Gastroesophageal sphincter (tissue), 4 donors: ENCODE measurements at regions not wholly inside any gene's neighbourhood (a gene's known extent, or its start where the extent isn't known, plus 50 kb on each side); places are given as distances from the start of the nearest gene placed in this dataset.

ENCODE experiments used
- ATAC-seq: fragments of 150-250 bp; one replicate; pipeline ENCODE4 v1.9.1; 2016; ENCODE audit warnings: mild to moderate bottlenecking, moderate library complexity
- H3K27ac ChIP-seq, 4 donors: fragments of 200-600 bp; sonication (generic) in 3 of 4; 1 replicate in 3 of 4; 2 replicates in 1 of 4; pipeline ENCODE4 v1.5.1; 2016 to 2019
- H3K27me3 ChIP-seq: fragments of 200-600 bp; sonication (generic); one replicate; pipeline ENCODE4 v1.5.1; 2019
- H3K36me3 ChIP-seq, 2 donors: fragments of 200-600 bp; sonication (generic); one replicate each; pipeline ENCODE4 v1.5.1; 2019; ENCODE audit warnings: control low read depth in 1 of 2
- H3K4me1 ChIP-seq, 3 donors: fragments of 200-600 bp; sonication (generic); 1 replicate in 2 of 3; 2 replicates in 1 of 3; pipeline ENCODE4 v1.5.1; 2016 to 2019; ENCODE audit warnings: control low read depth in 2 of 3
- H3K4me3 ChIP-seq, 2 donors: fragments of 200-600 bp; sonication (generic); one replicate each; pipeline ENCODE4 v1.5.1; 2019; ENCODE audit warnings: mild to moderate bottlenecking in 1 of 2, moderate library complexity in 1 of 2
- H3K9me3 ChIP-seq, 3 donors: fragments of 200-600 bp; sonication (generic); one replicate each; pipeline ENCODE4 v1.5.1; 2017 to 2019; ENCODE audit warnings: control low read depth in 2 of 3
- EP300 ChIP-seq: sonication (generic); formaldehyde crosslinking; IDR thresholded peaks from one replicate; pipeline ENCODE4 v1.6.1; 2017; ENCODE audit warnings: antibody characterized with exemption, mild to moderate bottlenecking
- POLR2A ChIP-seq, 2 donors: fragments of 450-650 bp; IDR thresholded peaks; one replicate each; pipeline ENCODE4 v1.6.1; 2017; ENCODE audit warnings: antibody characterized with exemption in 2 of 2, mild to moderate bottlenecking in 2 of 2, moderate library complexity in 1 of 2
- POLR2AphosphoS5 ChIP-seq: sonication (generic); formaldehyde crosslinking; IDR thresholded peaks from one replicate; pipeline ENCODE4 v1.6.1; 2017; ENCODE audit warnings: antibody characterized with exemption
- WGBS, 2 donors: methylation state at CpG; one replicate each; pipeline ENCODE4 v1.1.5; 2018; ENCODE audit warnings: low coverage in 1 of 2; 5-methylcytosine and 5-hydroxymethylcytosine counted together
- TF ChIP-seq, protein P1 (sequence below), 4 experiments: fragments of 200-600 bp in 2 of 4; fragments of 450-650 bp in 2 of 4; sonication (generic) in 1 of 4; IDR thresholded peaks; one replicate each; pipeline ENCODE4 v1.5.1; 2017 to 2019; ENCODE audit warnings: antibody characterized with exemption in 4 of 4, mild to moderate bottlenecking in 2 of 4, moderate library complexity in 2 of 4

DNA sequence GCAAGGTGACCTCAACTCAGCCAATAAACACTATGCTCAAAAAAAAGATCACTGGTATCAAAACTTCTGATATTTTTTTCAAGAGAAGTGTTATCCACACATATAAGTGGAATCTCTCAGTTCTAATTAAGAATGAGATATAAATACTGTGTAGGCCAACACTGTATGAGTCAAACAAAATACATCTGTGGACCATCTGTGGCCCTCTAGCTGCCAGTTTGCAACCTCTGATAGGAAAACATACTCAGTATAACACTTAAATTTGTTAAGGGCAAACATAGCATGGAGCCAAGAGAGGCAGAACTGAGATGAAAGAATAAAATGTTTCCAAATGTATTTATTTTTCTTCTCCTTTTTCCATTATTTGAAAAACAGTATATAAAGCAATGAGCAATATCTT lies 377.3 kb downstream of the ARAP2 start:
- ATAC-seq: no peak
- H3K27ac ChIP-seq: no peak overlapping the region
- no peaks in the 10 kb centered on the region for H3K27me3 ChIP-seq
- H3K36me3 ChIP-seq: no peaks in the 10 kb centered on the region
- H3K9me3 ChIP-seq: no peaks in the 10 kb centered on the region
- H3K4me3 ChIP-seq: no peak overlapping the region
- no peaks in the 10 kb centered on the region for H3K4me1 ChIP-seq
- TF ChIP-seq POLR2AphosphoS5 (no peak), EP300 (no peak)
- TF ChIP-seq, protein P1, sequence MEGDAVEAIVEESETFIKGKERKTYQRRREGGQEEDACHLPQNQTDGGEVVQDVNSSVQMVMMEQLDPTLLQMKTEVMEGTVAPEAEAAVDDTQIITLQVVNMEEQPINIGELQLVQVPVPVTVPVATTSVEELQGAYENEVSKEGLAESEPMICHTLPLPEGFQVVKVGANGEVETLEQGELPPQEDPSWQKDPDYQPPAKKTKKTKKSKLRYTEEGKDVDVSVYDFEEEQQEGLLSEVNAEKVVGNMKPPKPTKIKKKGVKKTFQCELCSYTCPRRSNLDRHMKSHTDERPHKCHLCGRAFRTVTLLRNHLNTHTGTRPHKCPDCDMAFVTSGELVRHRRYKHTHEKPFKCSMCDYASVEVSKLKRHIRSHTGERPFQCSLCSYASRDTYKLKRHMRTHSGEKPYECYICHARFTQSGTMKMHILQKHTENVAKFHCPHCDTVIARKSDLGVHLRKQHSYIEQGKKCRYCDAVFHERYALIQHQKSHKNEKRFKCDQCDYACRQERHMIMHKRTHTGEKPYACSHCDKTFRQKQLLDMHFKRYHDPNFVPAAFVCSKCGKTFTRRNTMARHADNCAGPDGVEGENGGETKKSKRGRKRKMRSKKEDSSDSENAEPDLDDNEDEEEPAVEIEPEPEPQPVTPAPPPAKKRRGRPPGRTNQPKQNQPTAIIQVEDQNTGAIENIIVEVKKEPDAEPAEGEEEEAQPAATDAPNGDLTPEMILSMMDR (IDR thresholded peaks at IDR 0.05): no peak

DNA sequence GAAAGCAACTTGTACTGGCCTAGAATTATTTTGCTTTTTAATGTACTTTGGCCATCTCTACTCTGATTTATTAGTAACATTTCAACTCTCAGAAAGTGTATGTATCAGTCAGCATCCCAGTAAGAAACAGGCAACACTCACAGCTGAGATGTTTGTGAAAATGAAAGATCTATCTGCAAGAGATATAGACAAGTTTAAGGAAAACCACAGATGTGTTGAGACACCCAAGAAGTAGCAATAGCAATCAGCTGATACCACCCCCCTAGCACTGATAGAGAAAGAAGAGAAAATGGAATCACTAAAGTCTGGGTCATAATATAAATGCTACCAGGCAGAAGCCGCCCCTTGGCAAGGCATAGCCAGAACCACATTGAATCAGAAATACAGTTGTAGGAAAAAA lies 372.0 kb downstream of the ARAP2 start:
- H3K27ac ChIP-seq: no peak overlapping the region
- 100% methylated on average over 1 of the region's 1 CpG; no CpG with 5 or more reads in 1 of the 2 donors for WGBS, 2 donors
- no peak for ATAC-seq
- no peak for TF ChIP-seq POLR2A (IDR thresholded peaks at IDR 0.05)
- TF ChIP-seq POLR2AphosphoS5: no peak
- no peaks in the 10 kb centered on the region for H3K9me3 ChIP-seq
- H3K27me3 ChIP-seq: no peaks in the 10 kb centered on the region
- no peak overlapping the region for H3K4me3 ChIP-seq
- H3K36me3 ChIP-seq: no peaks in the 10 kb centered on the region
- no peaks in the 10 kb centered on the region for H3K4me1 ChIP-seq

DNA sequence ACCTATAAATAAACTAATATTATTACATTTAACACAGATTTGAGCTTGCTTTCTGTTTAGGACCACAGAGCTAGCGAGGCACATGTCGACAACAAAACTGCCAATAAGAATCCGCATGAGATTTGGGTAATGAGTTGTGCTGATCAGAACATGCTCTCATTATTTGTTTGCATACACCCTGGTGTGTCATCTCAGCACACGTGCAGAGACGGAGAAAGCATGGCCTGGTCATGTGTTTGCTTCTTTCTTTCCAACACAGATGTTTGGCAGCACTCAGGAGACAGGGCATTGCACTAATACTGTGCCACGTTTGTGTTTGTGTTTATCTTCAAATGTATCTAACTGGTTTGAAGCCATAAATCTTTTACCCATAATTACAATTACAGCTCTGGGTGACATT lies 364.8 kb downstream of the ARAP2 start:
- H3K9me3 ChIP-seq: no peaks in the 10 kb centered on the region
- H3K27me3 ChIP-seq: no peaks in the 10 kb centered on the region
- H3K27ac ChIP-seq: no peak overlapping the region
- no peaks in the 10 kb centered on the region for H3K4me1 ChIP-seq
- TF ChIP-seq, protein P1 (IDR thresholded peaks at IDR 0.05): no peak
- no peak for TF ChIP-seq POLR2AphosphoS5
- no peak for TF ChIP-seq POLR2A (IDR thresholded peaks at IDR 0.05)
- TF ChIP-seq EP300: no peak
- WGBS, 2 donors: 66 to 74% methylated on average over 6 of the region's 6 CpGs
- no peaks in the 10 kb centered on the region for H3K36me3 ChIP-seq
- H3K4me3 ChIP-seq: no peak overlapping the region
- no peak for ATAC-seq

DNA sequence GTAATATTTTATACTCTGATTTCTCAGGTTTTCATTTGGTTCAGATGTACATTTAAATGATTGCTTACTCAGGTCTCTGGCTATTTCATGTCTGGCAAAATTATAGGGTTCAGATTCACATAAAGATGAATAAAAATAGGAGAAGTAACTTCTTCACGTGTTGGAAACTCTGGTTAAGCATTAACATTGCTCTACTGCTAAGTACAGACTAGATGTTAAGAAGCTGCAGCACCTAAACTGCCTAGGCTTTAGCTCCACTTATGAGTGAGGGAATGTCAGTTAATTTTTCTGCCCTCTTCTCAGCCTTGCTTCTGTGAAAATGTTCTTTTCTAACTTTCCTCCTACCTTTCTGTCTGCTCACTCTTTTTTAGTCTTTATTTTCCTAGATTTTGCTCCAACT lies 361.2 kb downstream of the ARAP2 start:
- no peaks in the 10 kb centered on the region for H3K9me3 ChIP-seq
- H3K4me3 ChIP-seq: no peak overlapping the region
- H3K27me3 ChIP-seq: no peaks in the 10 kb centered on the region
- WGBS, 2 donors: 36 to 38% methylated on average over 1 of the region's 1 CpG
- ATAC-seq: no peak
- TF ChIP-seq POLR2A (IDR thresholded peaks at IDR 0.05) (no peak), POLR2AphosphoS5 (no peak), EP300 (no peak)
- TF ChIP-seq, protein P1 (IDR thresholded peaks at IDR 0.05): no peak
- no peaks in the 10 kb centered on the region for H3K4me1 ChIP-seq
- no peak overlapping the region for H3K27ac ChIP-seq
- no peaks in the 10 kb centered on the region for H3K36me3 ChIP-seq

DNA sequence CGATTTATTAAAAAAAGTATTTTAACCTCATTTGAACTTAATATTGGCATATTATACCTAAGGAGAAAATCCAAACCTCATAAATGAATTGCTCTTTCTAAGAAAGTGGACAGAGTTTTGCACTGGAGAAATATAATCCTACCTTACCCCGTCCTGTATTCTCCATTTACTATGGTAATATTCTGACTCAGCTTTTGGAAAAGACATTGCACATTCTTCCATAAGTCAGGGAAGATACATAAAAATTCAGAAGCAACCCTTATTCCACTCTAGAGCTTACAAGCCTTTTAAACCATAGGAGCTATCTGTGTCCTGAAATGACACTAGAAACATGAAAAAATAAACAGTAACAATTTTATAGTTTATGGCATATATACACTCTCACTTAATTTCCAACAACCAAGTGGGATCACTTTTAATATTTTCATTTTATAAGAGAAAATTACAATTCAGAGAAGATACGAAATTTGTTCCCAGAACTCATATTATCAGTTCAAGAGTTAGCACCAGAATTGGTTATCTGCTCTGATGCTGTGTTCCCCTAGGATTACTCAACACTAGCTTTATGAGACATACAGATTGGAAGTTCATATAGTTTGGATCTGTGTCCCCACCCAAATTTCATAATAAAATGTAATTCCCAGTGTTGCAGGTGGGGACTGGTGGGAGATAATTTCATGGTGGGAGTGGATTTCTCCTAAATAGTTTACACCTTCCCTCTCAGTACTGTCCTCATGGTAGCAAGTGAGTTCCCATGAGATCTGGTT lies 359.4 kb downstream of the ARAP2 start:
- Histone ChIP-seq H3K27ac (no peak overlapping the region), H3K4me3 (no peak overlapping the region), H3K9me3 (no peaks in the 10 kb centered on the region), H3K36me3 (no peaks in the 10 kb centered on the region), H3K4me1 (no peaks in the 10 kb centered on the region), H3K27me3 (no peaks in the 10 kb centered on the region)
- no peak for TF ChIP-seq POLR2AphosphoS5
- TF ChIP-seq POLR2A (IDR thresholded peaks at IDR 0.05): no peak
- TF ChIP-seq, protein P1 (IDR thresholded peaks at IDR 0.05): no peak
- no peak for TF ChIP-seq EP300
- ATAC-seq: no peak
- WGBS, 2 donors: 62 to 70% methylated on average over 3 of the region's 3 CpGs
